ENCODE measurements at regions not wholly inside any gene's neighbourhood (a gene's known extent, or its start where the extent isn't known, plus 50 kb on each side); places are given as distances from the start of the nearest gene placed in this dataset.

GRCh38 chr17:22490399-22490798 is 798.1 kb downstream of the KCNJ18 start:
- Histone ChIP-seq H3K27ac (no peak overlapping the region), H3K27me3 (no peaks in the 10 kb centered on the region), H3K9me3 (replicated peaks in 1 of 3) (no peaks in the 10 kb centered on the region), H3K4me1 (replicated peaks in 1 of 2) (no peaks in the 10 kb centered on the region), H3K36me3 (replicated peaks in 1 of 2) (no peaks in the 10 kb centered on the region), H3K4me3 (no peak overlapping the region)
- DNase-seq: no peak
- intact Hi-C loops (cut with DNase I): no loop called here
- 31 to 51% (median 40%) methylated on average over 1 to 3 of the region's 3 CpGs for WGBS, 4 donors
- TF ChIP-seq POLR2A (IDR thresholded peaks at IDR 0.05) (no peak), CTCF (IDR thresholded peaks at IDR 0.05) (no peak)

- 48 to 65% (median 56%) methylated on average over 2 to 4 of the region's 4 CpGs for WGBS, 4 donors
- no peak for TF ChIP-seq POLR2A (IDR thresholded peaks at IDR 0.05)
- no peak for TF ChIP-seq CTCF (IDR thresholded peaks at IDR 0.05)
- no peak overlapping the region for H3K4me3 ChIP-seq
- H3K9me3 ChIP-seq (replicated peaks in 1 of 3): no peaks in the 10 kb centered on the region
- H3K36me3 ChIP-seq (replicated peaks in 1 of 2): no peaks in the 10 kb centered on the region
- no peaks in the 10 kb centered on the region for H3K4me1 ChIP-seq (replicated peaks in 1 of 2)
- H3K27me3 ChIP-seq: no peaks in the 10 kb centered on the region
- H3K27ac ChIP-seq: no peak overlapping the region
- no peak for DNase-seq
- intact Hi-C loops (cut with DNase I): no loop called here
Measured at GRCh38 chr17:22492331-22492730, 800.0 kb downstream of the KCNJ18 start.

- TF ChIP-seq POLR2A (IDR thresholded peaks at IDR 0.05) (no peak), CTCF (IDR thresholded peaks at IDR 0.05) (no peak)
- intact Hi-C loops (cut with DNase I): no loop called here
Measured at GRCh38 chr17:22496450-22496849, 804.1 kb downstream of the KCNJ18 start.

DNA sequence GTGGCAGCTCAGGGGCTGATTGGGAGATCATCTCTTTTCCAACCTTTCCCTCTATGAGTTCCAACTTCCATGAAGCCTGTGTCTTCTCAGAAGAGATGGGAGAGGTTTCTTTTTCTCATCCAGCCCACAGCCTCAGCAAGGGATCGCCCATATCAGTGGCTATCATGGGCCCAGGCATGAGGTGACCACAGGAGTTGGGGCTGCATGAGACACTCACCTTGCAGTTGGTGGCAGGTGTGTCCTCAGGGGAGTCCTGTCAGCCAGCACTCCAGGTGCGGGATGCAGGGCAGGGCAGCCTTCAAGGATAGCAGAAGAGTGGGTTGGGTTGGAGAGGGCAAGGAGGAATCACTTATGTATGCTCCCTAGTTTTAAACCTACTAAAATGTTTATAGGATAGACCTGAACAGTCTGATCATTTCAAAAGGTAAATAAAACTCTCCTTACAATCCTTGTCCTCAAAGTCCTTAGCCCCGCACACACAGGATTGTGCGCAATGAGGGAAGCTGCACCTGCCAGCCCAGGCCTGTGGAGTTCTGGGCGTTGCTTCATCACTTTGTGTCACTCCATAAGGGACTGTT is 811.1 kb downstream of the KCNJ18 start:
- H3K27me3 ChIP-seq: no peaks in the 10 kb centered on the region
- H3K4me3 ChIP-seq: no peak overlapping the region
- H3K4me1 ChIP-seq (replicated peaks in 1 of 2): no peaks in the 10 kb centered on the region
- no peak overlapping the region for H3K27ac ChIP-seq
- H3K9me3 ChIP-seq (replicated peaks in 1 of 3): no peaks in the 10 kb centered on the region
- WGBS, 4 donors: 66 to 74% (median 67%) methylated on average over 4 to 5 of the region's 5 CpGs
- no peak for DNase-seq
- H3K36me3 ChIP-seq (replicated peaks in 1 of 2): no peaks in the 10 kb centered on the region
- intact Hi-C loops (cut with DNase I): no loop called here
- no peak for TF ChIP-seq CTCF (IDR thresholded peaks at IDR 0.05)
- no peak for TF ChIP-seq POLR2A (IDR thresholded peaks at IDR 0.05)

More at GRCh38 chr17:22496450-22496849, 804.1 kb downstream of the KCNJ18 start:
- Histone ChIP-seq H3K27me3 (no peaks in the 10 kb centered on the region), H3K4me1 (replicated peaks in 1 of 2) (no peaks in the 10 kb centered on the region), H3K27ac (no peak overlapping the region), H3K36me3 (replicated peaks in 1 of 2) (no peaks in the 10 kb centered on the region), H3K4me3 (no peak overlapping the region), H3K9me3 (replicated peaks in 1 of 3) (no peaks in the 10 kb centered on the region)
- no peak for DNase-seq
- WGBS, 4 donors: 65 to 72% (median 71%) methylated on average over 5 of the region's 5 CpGs

All from adrenal gland (tissue), 9 donors.